Amygdala (tissue), 56 donors: ENCODE measurements at regions not wholly inside any gene's neighbourhood (a gene's known extent, or its start where the extent isn't known, plus 50 kb on each side); places are given as distances from the start of the nearest gene placed in this dataset.
"Not testable (repeated sequence)": the region's sequence is repeated elsewhere in the genome, so short reads cannot be mapped to it uniquely, and the experiment has no call there.

Experiments
- DNase-seq, 56 donors: peaks; one replicate each; lab custom pipeline; 2025; lab: John Stamatoyannopoulos, UW

DNA sequence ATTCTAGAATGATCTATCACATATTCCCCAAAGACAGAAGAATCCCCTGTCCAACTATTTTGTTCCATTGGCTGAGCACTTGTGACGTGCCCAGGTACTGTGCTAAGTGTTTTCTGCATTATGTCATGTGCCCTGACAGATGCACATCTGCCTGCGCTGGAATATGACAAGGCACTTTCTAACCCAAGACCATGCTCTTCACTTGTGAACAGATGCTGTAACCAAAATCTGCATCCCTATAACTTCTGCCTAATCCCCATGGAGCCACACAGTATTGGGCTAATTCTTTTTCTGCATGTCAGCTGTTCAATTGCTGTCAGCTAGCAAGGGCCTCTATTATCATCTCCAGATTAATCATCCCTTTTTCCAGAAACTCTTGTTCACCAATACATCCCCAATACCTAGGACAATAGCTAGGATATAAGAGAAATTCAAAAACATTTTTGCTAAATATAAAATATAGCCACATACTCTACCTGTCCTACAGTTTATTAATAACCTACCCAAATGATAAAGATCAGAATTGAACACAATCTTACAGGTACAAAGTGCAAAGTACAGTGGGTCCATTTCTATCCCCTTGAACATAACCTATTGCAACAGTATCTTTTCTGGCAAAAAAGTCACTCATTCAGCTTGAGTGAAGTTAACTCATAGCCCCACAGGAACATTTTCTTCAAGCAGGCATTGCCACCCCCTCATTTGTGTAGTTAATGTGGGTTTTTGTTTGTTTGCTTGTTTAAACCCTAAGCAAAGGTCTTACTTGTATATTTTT lies 109.4 kb upstream of the LRRN1 start:
- DNase-seq: no peak

DNA sequence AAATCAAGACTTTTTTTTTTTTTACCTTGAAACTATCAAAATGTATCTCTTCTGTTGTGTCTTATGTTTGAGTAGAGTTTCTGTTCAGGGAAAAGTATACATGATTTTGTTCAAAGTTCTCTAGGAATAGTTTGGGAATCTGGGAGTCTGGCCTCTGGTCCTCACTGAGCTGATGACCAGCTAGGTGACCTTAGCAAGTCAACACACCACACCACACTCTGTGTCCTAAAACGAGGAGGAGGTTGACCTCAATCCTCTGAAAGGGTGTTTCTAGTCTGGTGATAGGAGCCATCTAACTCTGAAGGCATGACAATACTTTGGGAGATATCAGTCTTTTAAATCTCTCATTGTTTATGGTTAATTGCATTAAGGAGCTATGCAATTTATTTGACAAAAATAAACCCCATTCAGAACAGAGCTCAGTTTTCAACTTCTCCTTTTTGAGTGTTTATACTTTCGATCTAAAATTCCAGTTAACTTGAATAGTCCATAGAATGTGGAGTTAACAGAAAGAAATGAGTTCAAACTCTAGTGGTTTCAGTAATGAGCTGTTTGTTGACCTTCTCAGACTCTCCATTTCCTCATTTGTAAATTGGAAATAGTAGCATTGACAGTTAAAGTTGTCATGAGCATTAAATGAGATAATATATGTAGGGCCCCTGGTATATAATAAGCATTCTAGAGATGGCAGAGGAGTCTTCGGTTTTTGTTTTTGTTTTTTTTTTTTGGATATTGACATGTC lies 112.2 kb upstream of the LRRN1 start:
- DNase-seq: no peak

DNA sequence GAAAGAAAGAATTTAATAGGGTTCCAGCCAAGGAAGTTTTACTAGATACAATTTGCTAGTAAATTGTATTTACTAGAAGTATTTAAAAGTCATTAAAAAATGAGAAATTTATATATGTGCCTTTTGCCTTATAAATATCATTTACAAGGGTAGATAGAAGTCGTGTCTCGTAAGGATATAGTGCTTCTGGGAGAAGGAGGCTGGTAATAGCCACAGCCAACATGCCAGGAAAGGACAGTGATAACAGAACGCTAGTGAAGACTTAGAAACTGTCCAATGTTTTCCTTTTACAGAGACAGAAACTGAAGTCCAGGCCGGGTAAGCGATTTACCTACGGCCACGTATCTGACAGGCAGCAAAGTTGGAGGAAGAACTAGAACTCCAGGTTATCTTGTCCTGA lies 113.5 kb upstream of the LRRN1 start:
- DNase-seq: no peak

GRCh38 chr3:3683261-3683660 lies 116.0 kb upstream of the LRRN1 start:
- no peak for DNase-seq

DNA sequence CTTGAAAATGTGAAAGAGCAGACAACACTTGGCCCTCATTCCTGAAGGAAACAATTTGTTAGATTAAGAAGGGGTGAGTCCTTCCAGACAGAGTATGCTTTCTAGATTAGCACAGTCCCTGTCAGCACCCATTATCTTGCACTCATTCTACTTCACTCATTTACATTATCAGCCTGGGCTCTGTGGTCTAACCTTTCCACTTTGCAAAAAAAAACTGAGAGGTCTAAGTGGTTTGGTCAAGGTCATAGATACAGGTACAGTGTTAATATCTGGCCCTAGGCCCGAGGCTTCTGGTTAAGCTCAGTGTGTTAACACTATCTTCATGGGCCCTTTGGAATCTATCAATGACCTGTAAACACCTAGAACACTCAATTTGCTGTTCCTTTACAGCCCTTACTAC lies 123.4 kb upstream of the LRRN1 start:
- DNase-seq: no peak

DNA sequence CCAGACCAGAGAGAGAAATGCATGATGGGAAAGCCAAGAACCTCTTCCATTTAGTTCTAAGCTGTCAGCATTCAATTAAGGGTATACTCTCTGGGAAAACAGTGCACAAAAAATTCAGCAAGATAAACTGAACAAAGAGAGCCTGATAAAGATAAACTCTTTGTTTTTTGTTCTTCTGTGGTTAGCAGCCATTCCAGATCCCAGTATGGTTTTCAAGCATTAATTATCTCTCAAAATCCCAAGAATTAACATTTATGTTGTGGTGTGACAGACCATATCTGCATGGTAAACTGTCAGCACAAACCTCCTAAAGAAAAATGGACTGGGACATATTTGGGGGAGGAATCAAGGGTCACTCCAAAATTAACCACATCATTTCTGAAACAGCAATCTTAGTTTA lies 124.0 kb upstream of the LRRN1 start:
- DNase-seq: no peak

GRCh38 chr3:3666664-3667063 lies 132.6 kb upstream of the LRRN1 start:
- no peak for DNase-seq

GRCh38 chr3:3665961-3666640 lies 133.1 kb upstream of the LRRN1 start:
- no peak for DNase-seq

DNA sequence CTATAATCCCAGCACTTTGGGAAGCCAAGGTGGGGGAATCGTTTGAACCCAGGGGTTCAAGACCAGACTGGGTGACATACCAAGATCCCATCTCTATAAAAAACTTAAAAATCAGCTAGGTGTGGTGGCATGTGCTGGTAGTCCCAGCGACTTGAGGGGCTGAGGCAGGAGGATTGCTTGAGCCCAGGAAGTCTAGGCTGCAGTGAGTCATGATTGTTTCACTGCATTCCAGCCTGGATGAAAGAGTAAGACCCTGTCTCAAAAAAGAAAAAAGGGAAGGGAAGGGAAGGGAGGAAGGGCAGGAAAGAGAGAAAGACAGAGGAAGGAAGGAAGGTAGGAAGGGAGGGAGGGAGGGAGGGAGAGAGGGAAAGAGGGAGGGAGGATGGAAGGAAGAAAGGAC lies 133.7 kb upstream of the LRRN1 start:
- no peak for DNase-seq

- DNase-seq: no peak
Observed at GRCh38 chr3:3664935-3665334, 134.3 kb upstream of the LRRN1 start.

DNA sequence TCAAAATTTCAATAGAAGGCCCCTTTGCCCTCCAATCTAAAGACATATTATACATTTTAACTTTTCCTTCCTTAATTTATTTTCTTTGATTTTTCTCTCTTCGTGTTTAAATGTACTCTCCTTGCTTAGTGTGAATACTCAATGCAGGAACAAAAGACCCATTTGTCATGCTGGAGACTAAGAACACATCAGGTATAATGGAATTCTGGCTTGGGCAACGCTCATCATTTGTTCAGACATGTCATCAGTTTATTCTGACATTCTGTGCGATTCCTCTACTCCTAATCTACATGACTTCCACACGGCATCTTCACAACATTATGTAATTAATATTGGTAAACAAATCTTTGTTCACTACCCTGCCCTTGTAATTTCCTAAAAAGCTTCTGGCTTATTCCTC lies 136.6 kb upstream of the LRRN1 start:
- DNase-seq: no peak

- no peak for DNase-seq
Observed at GRCh38 chr3:3654916-3655315, 144.3 kb upstream of the LRRN1 start.

DNA sequence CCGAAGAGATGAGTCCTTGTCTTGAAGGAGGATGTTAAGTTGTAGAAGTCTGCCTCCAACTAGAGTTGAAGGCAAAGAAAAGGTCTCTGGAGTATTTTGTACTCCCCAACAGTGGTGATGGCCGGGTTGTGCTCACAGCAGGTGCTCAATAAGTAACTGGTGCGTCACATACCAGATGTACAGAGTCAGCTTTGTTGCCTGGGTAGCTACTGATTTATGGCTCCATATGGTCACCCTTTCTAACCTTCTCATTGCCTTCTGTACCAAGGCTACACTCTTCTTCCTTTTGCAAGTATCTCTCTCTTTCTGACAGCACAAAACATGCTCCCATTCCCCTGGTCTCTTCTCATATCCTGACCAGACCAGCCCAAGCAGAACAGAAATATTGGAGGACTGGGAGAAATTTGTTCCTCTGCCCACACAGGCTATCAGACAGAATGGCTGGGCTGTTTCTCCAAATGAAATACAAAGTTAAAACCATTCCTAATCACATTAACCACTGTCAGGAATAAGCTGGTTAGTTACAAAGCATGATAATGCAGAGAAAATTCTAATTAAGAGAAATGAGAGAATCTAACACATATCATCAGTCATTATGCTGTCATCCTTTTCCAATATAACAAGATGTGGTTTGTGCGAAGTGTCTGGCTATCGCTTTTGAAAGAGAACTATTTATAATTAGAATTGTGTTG lies 150.1 kb upstream of the LRRN1 start:
- DNase-seq: no peak

- no peak for DNase-seq
Observed at GRCh38 chr3:3646934-3647333, 152.3 kb upstream of the LRRN1 start.

DNA sequence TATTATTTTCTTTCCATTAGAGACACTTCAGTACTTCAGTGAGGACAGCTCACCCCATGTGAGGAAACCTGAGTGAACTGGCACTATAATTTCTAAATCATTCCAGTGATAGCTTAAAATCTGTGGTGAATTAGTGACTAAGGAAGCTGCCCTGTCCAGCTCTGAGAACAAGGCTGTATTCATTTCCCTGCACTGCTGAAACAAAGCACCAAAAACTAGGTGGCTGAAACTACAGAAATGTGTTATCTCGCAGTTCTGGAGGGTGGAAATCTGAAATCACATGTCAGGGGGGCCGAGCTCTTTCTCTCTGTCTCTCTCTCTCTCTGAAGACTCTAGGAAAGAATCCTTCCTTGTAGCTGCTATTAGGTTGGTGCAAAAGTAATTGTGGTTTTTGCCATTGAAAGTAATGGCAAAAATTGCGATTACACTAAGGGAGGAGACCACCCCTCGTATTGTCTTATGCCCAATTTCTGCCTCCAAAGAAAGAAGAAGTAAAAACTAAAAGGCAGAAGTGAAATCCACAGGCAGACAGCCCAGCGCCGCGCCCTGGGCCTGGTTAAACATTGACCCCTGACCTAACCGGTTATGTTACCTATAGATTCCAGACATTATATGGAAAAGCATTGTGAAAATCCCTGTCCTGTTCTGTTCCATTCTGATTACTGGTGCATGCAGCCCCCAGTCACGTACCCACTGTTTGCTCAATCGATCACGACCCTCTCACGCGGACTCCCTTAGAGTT lies 153.0 kb upstream of the LRRN1 start:
- not testable (repeated sequence) for DNase-seq

DNA sequence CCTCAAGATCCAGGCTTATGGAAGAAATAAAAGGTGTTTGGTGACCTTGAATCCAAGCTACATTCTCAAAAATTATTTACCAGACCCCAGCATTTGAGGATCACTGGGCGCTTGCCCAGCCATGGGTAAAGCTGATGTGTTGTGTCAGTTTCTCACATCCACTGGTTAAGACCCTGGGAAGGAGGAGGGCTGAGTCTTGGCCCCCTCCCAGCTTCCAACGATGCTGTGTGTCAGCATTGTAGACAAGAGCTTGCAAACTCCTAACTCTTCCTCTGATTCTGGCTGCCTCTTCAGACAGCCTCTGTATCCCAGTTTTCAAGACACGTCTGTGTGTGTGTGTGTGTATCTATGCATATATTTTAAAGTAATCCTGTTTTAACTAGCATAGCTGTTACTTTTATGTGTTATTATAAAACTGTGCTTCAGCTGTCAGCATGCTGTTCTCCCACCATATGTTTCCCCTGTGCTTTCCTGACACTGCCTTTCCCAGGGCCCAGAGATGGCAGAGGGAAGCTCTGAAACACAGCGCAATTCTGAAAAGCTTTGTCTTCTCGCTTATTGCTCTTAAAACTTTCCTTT lies 157.3 kb upstream of the LRRN1 start:
- no peak for DNase-seq

DNA sequence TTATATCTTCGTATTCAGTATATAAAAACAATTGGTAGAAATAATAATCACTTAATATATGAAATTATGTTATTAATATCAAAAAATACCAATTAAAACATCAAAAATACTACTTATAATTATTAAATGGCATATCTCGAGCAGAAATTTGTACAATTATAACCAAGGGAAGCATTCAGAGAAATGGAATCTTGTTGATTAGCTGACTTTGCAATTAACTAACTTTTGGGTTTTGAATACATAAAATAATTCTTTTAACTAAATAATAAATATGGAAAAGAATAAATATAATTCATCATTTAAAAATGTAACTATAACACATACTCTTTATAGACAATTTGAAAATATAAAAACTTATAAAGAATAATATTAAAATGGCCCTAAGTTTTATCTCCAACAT lies 160.2 kb upstream of the LRRN1 start:
- no peak for DNase-seq

- DNase-seq: no peak
Observed at GRCh38 chr3:3636815-3637214, 162.4 kb upstream of the LRRN1 start.

DNA sequence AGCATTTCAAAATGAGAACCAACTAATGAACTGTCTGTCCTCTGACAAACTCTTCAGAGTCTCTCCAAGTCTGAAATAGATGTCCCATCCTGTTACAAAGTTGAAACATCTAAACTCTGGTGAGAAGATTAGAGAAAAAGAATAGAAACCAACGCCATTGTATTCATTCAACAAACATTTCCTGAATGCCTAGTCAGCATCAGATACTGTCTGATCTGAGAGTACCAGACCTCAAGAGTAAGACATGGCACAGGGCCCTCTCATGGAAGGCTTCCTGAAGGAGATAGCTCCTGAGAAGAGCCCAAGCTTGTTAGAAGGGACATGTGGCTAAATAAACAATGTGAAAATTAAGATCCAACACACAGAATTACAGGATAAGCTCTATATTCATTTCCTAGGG lies 164.1 kb upstream of the LRRN1 start:
- no peak for DNase-seq

- DNase-seq: no peak
Observed at GRCh38 chr3:3634326-3634725, 164.9 kb upstream of the LRRN1 start.
